OCI-LY7 (cell line): ENCODE measurements at regions not wholly inside any gene's neighbourhood (a gene's known extent, or its start where the extent isn't known, plus 50 kb on each side); places are given as distances from the start of the nearest gene placed in this dataset.

Experiments used
- BruUV-seq: library from RNA; stranded (reverse); fragments of 400-500 nt; replicated peaks from 2 replicates; lab custom pipeline; 2021; lab: Mats Ljungman, UMichigan
- CTCF ChIA-PET: fragments of 300-600 bp; sonication (Branson Sonifier 250); formaldehyde crosslinking; loops from one replicate; lab custom pipeline; 2022; ENCODE audit warnings: antibody characterized with exemption; ENCODE audit not compliant: unreplicated experiment; lab: Charles Lee
- POLR2A ChIA-PET: fragments of 300-600 bp; sonication (Branson Sonifier 250); formaldehyde crosslinking; loops from one replicate; lab custom pipeline; 2022; ENCODE audit warnings: antibody characterized with exemption; lab: Charles Lee
- DNase-seq: peaks from one replicate; pipeline ENCODE4 v3.0.0-alpha.2; 2015; ENCODE audit warnings: low spot score
- H2AFZ ChIP-seq: fragments of 200-600 bp; sonication (generic), shearing (Covaris generic); 2 replicates; pipeline ENCODE4 v1.6.1; 2014; ENCODE audit warnings: mild to moderate bottlenecking, antibody characterized with exemption, low read length, moderate library complexity
- H3K27ac ChIP-seq: fragments of 200-600 bp; sonication (generic); 2 replicates; pipeline ENCODE4 v1.5.1; 2014; ENCODE audit warnings: mixed run types, low read depth, mild to moderate bottlenecking, moderate library complexity, low read length, inconsistent platforms; ENCODE audit not compliant: poor library complexity, severe bottlenecking
- H3K36me3 ChIP-seq: fragments of 200-600 bp; sonication (generic); 2 replicates; pipeline ENCODE4 v1.6.1; 2014; ENCODE audit warnings: mild to moderate bottlenecking, antibody characterized with exemption, low read length, moderate library complexity, mixed read lengths; ENCODE audit not compliant: insufficient read depth
- H3K4me1 ChIP-seq: fragments of 200-600 bp; sonication (generic); 2 replicates; pipeline ENCODE4 v1.5.1; 2014; ENCODE audit warnings: mild to moderate bottlenecking, low read length; ENCODE audit not compliant: insufficient read depth, poor library complexity, severe bottlenecking
- H3K4me2 ChIP-seq: fragments of 200-600 bp; sonication (generic); 2 replicates; pipeline ENCODE4 v1.6.1; 2014; ENCODE audit warnings: mild to moderate bottlenecking, low read length
- H3K4me3 ChIP-seq: fragments of 200-600 bp; sonication (generic); 2 replicates; pipeline ENCODE4 v1.5.1; 2014; ENCODE audit warnings: mild to moderate bottlenecking, low read depth, low read length; ENCODE audit not compliant: poor library complexity, severe bottlenecking
- H3K79me2 ChIP-seq: fragments of 200-600 bp; sonication (generic); 2 replicates; pipeline ENCODE4 v1.6.1; 2016; ENCODE audit warnings: low read depth, mild to moderate bottlenecking, low read length, moderate library complexity, mixed read lengths; ENCODE audit not compliant: insufficient read depth
- H3K9me2 ChIP-seq: fragments of 200-600 bp; sonication (generic); 2 replicates; pipeline ENCODE4 v1.6.1; 2016; ENCODE audit warnings: mild to moderate bottlenecking, low read length, mixed read lengths; ENCODE audit not compliant: insufficient read depth
- H3K9me3 ChIP-seq: fragments of 200-600 bp; sonication (generic); 2 replicates; pipeline ENCODE4 v1.6.1; 2014; ENCODE audit warnings: mild to moderate bottlenecking, mixed run types, low read length, mixed read lengths
- H4K20me1 ChIP-seq: fragments of 200-600 bp; sonication (generic); 2 replicates; pipeline ENCODE4 v1.6.1; 2014; ENCODE audit warnings: mild to moderate bottlenecking, antibody characterized with exemption, low read length, moderate library complexity, mixed read lengths; ENCODE audit not compliant: insufficient read depth
- CTCF ChIP-seq: fragments of 200-600 bp; sonication (generic); conservative IDR thresholded peaks from 2 replicates; pipeline ENCODE4 v1.5.1; 2014; ENCODE audit warnings: mild to moderate bottlenecking, antibody characterized with exemption, low read length, moderate library complexity, mixed read lengths
- EZH2phosphoT487 ChIP-seq: fragments of 200-600 bp; sonication (generic); IDR thresholded peaks from 2 replicates; pipeline ENCODE4 v1.6.1; 2018; ENCODE audit warnings: low read depth, borderline replicate concordance, mild to moderate bottlenecking, mixed run types, antibody characterized with exemption, low read length, moderate library complexity, mixed read lengths
- intact Hi-C: fragments of 100-400 bp; cut with micrococcal nuclease; formaldehyde crosslinking; loops from one replicate; pipeline ENCODE4 v1.10.0; 2022; ENCODE audit not compliant: unreplicated experiment

- Histone ChIP-seq H4K20me1 (no peaks in the 10 kb centered on the region), H2AFZ (no peak overlapping the region), H3K4me2 (no peak overlapping the region), H3K36me3 (no peaks in the 10 kb centered on the region), H3K27ac (no peak overlapping the region), H3K79me2 (no peaks in the 10 kb centered on the region), H3K4me3 (no peak overlapping the region), H3K9me2 (no peaks in the 10 kb centered on the region), H3K4me1 (no peaks in the 10 kb centered on the region), H3K9me3 (no peaks in the 10 kb centered on the region)
- TF ChIP-seq CTCF: no peak
- TF ChIP-seq EZH2phosphoT487: no peak
- no peak for DNase-seq
- intact Hi-C loops: no loop called here
- CTCF ChIA-PET: interaction anchor here (1.0 kb wide), 1 partner anchor 93 kb away, joined by 3 read pairs; no protein-coding TSS in a partner anchor
- POLR2A ChIA-PET: no interaction called here
- no TSS peak for BruUV-seq
Observed at GRCh38 chr4:144873226-144873990, 224.6 kb downstream of the ANAPC10 start.

- TF ChIP-seq CTCF (no peak), EZH2phosphoT487 (no peak)
- Histone ChIP-seq H3K4me2 (no peak overlapping the region), H3K36me3 (no peaks in the 10 kb centered on the region), H3K27ac (no peak overlapping the region), H4K20me1 (no peaks in the 10 kb centered on the region), H3K9me3 (no peaks in the 10 kb centered on the region), H3K79me2 (no peaks in the 10 kb centered on the region), H2AFZ (no peak overlapping the region), H3K9me2 (no peaks in the 10 kb centered on the region), H3K4me1 (no peaks in the 10 kb centered on the region), H3K4me3 (no peak overlapping the region)
- POLR2A ChIA-PET: no interaction called here
- BruUV-seq: no TSS peak
- CTCF ChIA-PET: no interaction called here
- no peak for DNase-seq
- intact Hi-C loops: no loop called here
Observed at GRCh38 chr4:144894573-144894972, 203.4 kb downstream of the ANAPC10 start.

GRCh38 chr4:144899393-144899792, 198.6 kb downstream of the ANAPC10 start:
- no peak overlapping the region for H3K4me3 ChIP-seq
- no peaks in the 10 kb centered on the region for H3K9me3 ChIP-seq
- no peak overlapping the region for H3K4me2 ChIP-seq
- no peak overlapping the region for H3K27ac ChIP-seq
- no peak for DNase-seq
- no peaks in the 10 kb centered on the region for H3K79me2 ChIP-seq
- no peaks in the 10 kb centered on the region for H3K36me3 ChIP-seq
- no TSS peak for BruUV-seq
- no peaks in the 10 kb centered on the region for H3K9me2 ChIP-seq
- no peak for TF ChIP-seq CTCF
- no peak for TF ChIP-seq EZH2phosphoT487
- POLR2A ChIA-PET: no interaction called here
- intact Hi-C loops: no loop called here
- CTCF ChIA-PET: no interaction called here
- H3K4me1 ChIP-seq: no peaks in the 10 kb centered on the region
- H4K20me1 ChIP-seq: no peaks in the 10 kb centered on the region
- H2AFZ ChIP-seq: no peak overlapping the region
